DOHH2 (cell line): ENCODE measurements at regions not wholly inside any gene's neighbourhood (a gene's known extent, or its start where the extent isn't known, plus 50 kb on each side); places are given as distances from the start of the nearest gene placed in this dataset.
"Not testable (repeated sequence)": the region's sequence is repeated elsewhere in the genome, so short reads cannot be mapped to it uniquely, and the experiment has no call there.

Source experiments
- H3F3A ChIP-seq: fragments of 200-600 bp; sonication (generic), shearing (Covaris generic); 2 replicates; pipeline ENCODE4 v1.6.0; 2016; ENCODE audit warnings: antibody characterized with exemption, mild to moderate bottlenecking; ENCODE audit not compliant: control insufficient read depth, insufficient read depth
- H3K27ac ChIP-seq: fragments of 200-600 bp; sonication (generic); 2 replicates; pipeline ENCODE4 v1.5.1; 2014; ENCODE audit warnings: low read depth, mild to moderate bottlenecking, low read length, moderate library complexity
- H3K27me3 ChIP-seq: fragments of 200-600 bp; sonication (generic); 2 replicates; pipeline ENCODE4 v1.6.1; 2014; ENCODE audit warnings: mild to moderate bottlenecking, low read length, mixed read lengths; ENCODE audit not compliant: control insufficient read depth
- H3K36me3 ChIP-seq: fragments of 200-600 bp; sonication (generic); 2 replicates; pipeline ENCODE4 v1.6.1; 2014; ENCODE audit warnings: mild to moderate bottlenecking, low read length, moderate library complexity, mixed read lengths; ENCODE audit not compliant: control insufficient read depth
- H3K4me1 ChIP-seq: fragments of 200-600 bp; sonication (generic); 2 replicates; pipeline ENCODE4 v1.6.1; 2014; ENCODE audit warnings: mild to moderate bottlenecking, low read length, mixed read lengths; ENCODE audit not compliant: control insufficient read depth
- H3K4me2 ChIP-seq: fragments of 200-600 bp; sonication (generic); 2 replicates; pipeline ENCODE4 v1.6.0; 2014; ENCODE audit warnings: mild to moderate bottlenecking, low read length, moderate library complexity
- H3K4me3 ChIP-seq: fragments of 200-600 bp; sonication (generic); 2 replicates; pipeline ENCODE4 v1.5.1; 2014; ENCODE audit warnings: mild to moderate bottlenecking, low read length, mixed read lengths
- H3K79me2 ChIP-seq: fragments of 200-600 bp; sonication (generic); 2 replicates; pipeline ENCODE4 v1.6.1; 2014; ENCODE audit warnings: mild to moderate bottlenecking, low read length, mixed read lengths; ENCODE audit not compliant: control insufficient read depth
- H3K9me2 ChIP-seq: fragments of 200-600 bp; sonication (generic); replicated peaks from 2 replicates; pipeline ENCODE4 v1.6.1; 2014; ENCODE audit warnings: mild to moderate bottlenecking, low read length, mixed read lengths; ENCODE audit not compliant: control insufficient read depth
- H3K9me3 ChIP-seq: fragments of 200-600 bp; sonication (generic); 2 replicates; pipeline ENCODE4 v1.6.1; 2014; ENCODE audit warnings: antibody characterized with exemption, low read length, mixed read lengths; ENCODE audit not compliant: control insufficient read depth, insufficient read depth
- H4K20me1 ChIP-seq: fragments of 200-600 bp; sonication (generic); 2 replicates; pipeline ENCODE4 v1.6.0; 2014; ENCODE audit warnings: low read depth, mild to moderate bottlenecking, antibody characterized with exemption, low read length, moderate library complexity; ENCODE audit not compliant: control insufficient read depth, insufficient read depth

- not testable (repeated sequence) for H3F3A ChIP-seq, H3K27ac ChIP-seq, H4K20me1 ChIP-seq, H3K27me3 ChIP-seq, H3K79me2 ChIP-seq, H3K36me3 ChIP-seq, H3K4me2 ChIP-seq, H3K9me2 ChIP-seq, H3K4me1 ChIP-seq, H3K4me3 ChIP-seq, H3K9me3 ChIP-seq
Measured at GRCh38 chr1:143875947-143876346, 95.8 kb downstream of the FAM72C start.

DNA sequence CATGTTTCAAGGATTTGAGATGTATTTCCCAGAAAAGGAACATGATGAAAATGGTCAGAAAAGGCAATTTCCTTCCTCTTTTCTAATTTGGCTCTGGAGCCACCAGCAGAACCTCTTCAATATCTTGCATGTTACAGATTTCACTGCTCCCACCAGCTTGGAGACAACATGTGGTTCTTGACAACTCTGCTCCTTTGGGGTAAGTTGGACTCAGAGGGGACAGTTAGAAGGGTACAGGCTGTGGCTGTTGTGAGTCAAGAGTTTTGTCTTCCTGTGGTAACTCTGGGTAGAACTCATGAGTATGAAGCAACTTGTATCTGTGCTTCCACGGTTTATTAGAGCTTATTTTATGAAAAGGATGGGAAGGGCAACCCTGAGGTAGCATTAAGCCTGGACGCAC lies 97.2 kb downstream of the FAM72C start:
- not testable (repeated sequence) for H3K36me3 ChIP-seq, H3F3A ChIP-seq, H3K9me3 ChIP-seq, H3K27me3 ChIP-seq, H3K4me3 ChIP-seq, H3K79me2 ChIP-seq, H3K4me1 ChIP-seq, H4K20me1 ChIP-seq, H3K9me2 ChIP-seq, H3K4me2 ChIP-seq, H3K27ac ChIP-seq

- not testable (repeated sequence) for H3K27me3 ChIP-seq, H3K4me1 ChIP-seq, H4K20me1 ChIP-seq, H3K4me3 ChIP-seq, H3K4me2 ChIP-seq, H3K9me2 ChIP-seq, H3K79me2 ChIP-seq, H3K27ac ChIP-seq, H3K36me3 ChIP-seq, H3K9me3 ChIP-seq, H3F3A ChIP-seq
Measured at GRCh38 chr1:143873650-143874049, 98.1 kb downstream of the FAM72C start.

DNA sequence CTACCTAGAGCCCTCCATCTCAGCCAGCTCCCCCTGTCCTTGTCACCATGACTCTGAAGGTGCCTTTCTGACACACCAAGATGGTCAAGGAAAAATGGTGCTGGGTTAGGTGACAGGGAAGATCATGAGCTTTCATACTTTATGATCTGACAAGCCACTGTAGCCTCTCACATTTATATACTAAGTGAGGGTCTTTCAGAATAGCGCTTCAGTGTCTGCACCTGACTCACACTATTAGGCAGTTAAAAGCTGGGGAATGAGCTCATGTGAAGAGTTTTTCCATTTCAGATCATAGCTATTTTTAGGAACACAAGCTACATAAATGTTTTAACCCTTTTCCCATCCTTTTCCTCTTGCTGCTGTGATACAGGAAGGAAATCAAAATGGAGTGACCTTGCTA lies 101.4 kb downstream of the FAM72C start:
- not testable (repeated sequence) for H3K9me3 ChIP-seq, H3F3A ChIP-seq, H3K27me3 ChIP-seq, H3K27ac ChIP-seq, H3K9me2 ChIP-seq, H3K36me3 ChIP-seq, H3K4me2 ChIP-seq, H3K4me3 ChIP-seq, H3K79me2 ChIP-seq, H3K4me1 ChIP-seq, H4K20me1 ChIP-seq

DNA sequence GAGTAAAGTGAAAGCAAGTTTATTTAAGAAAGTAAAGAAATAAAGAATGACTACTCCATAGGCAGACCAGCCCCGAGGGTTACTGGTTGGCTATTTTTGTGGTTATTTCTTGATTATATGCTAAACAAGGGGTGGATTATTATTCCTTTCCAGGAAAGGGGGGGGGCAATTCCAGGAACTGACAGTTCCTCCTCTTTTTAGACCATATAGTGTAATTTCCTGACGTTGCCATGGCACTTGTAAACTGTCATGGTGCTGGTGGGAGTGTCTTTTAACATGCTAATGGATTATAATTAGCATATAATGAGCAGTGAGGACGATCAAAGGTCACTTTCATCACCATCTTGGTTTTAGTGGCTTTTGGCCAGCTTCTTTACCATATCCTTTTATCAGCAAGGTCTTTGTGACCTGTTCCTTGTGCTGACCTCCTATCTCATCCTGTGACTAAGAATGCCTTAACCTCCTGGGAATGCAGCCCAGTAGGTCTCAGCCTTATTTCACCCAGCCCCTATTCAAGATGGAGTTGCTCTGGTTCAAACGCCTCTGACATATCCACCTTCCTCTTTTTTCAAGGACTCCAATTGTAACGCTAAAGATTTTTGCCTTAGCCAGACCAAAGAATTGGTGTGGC lies 104.1 kb downstream of the FAM72C start:
- not testable (repeated sequence) for H3F3A ChIP-seq, H3K4me1 ChIP-seq, H4K20me1 ChIP-seq, H3K27me3 ChIP-seq, H3K36me3 ChIP-seq, H3K4me2 ChIP-seq, H3K79me2 ChIP-seq, H3K27ac ChIP-seq, H3K9me2 ChIP-seq, H3K9me3 ChIP-seq, H3K4me3 ChIP-seq

- not testable (repeated sequence) for H3K27me3 ChIP-seq, H3K36me3 ChIP-seq, H3K9me2 ChIP-seq, H3K9me3 ChIP-seq, H3K4me1 ChIP-seq, H3K27ac ChIP-seq, H3K4me3 ChIP-seq, H3K79me2 ChIP-seq, H3F3A ChIP-seq, H3K4me2 ChIP-seq, H4K20me1 ChIP-seq
Measured at GRCh38 chr1:143863901-143864520, 107.8 kb downstream of the FAM72C start.

- not testable (repeated sequence) for H3K27me3 ChIP-seq, H3K79me2 ChIP-seq, H3K27ac ChIP-seq, H3K4me3 ChIP-seq, H3F3A ChIP-seq, H3K4me2 ChIP-seq, H3K4me1 ChIP-seq, H4K20me1 ChIP-seq, H3K9me3 ChIP-seq, H3K36me3 ChIP-seq, H3K9me2 ChIP-seq
Measured at GRCh38 chr1:143862722-143863121, 109.1 kb downstream of the FAM72C start.

DNA sequence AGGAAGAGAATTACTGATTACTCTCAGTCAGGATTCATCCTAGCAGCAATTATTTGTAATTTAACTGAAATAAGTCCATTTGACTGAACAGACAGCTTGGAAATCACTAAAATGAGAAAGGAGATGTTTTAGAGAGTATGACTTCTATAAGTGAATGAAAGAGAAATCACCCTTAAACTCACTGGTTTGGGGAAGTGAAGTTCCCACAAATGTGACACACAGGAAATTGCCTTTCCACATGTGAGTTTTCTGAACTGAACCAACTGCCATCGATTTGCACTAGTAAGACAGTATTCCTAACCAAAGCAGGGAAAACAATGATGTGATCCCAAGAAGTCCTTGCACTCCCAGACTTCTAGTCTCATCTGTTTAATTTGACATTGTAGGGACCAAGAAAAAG lies 110.5 kb downstream of the FAM72C start:
- not testable (repeated sequence) for H3K79me2 ChIP-seq, H3F3A ChIP-seq, H3K4me1 ChIP-seq, H3K9me2 ChIP-seq, H3K4me3 ChIP-seq, H4K20me1 ChIP-seq, H3K4me2 ChIP-seq, H3K27me3 ChIP-seq, H3K36me3 ChIP-seq, H3K27ac ChIP-seq, H3K9me3 ChIP-seq
